ENCODE measurements at regions not wholly inside any gene's neighbourhood (a gene's known extent, or its start where the extent isn't known, plus 50 kb on each side); places are given as distances from the start of the nearest gene placed in this dataset.

DNA sequence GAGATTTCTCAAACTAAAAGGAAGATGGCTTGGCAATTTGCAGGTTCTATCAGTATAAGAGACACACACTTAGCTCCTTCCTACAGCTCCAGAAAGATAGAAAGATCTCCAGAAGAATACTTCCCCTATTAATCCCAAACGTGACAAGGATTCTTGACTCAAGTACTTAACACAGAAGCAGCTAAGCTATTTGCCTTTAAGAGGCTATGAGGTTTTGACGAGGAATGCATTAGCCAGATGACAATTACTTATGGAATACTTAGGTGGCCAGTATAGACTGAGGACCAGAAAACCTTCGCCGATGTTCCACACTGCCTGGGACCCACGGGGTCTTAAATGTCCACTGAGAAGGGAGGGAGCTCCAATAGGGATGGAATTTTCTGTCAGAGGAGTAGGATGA is 340.5 kb upstream of the KIF2A start:
- no peaks in the 10 kb centered on the region for H3K36me3 Mint-ChIP-seq (ENCODE audit: low read depth)
- H3K9me3 Mint-ChIP-seq: no peaks in the 10 kb centered on the region
- H3K4me1 Mint-ChIP-seq (ENCODE audit: low read depth): no peaks in the 10 kb centered on the region
- no peak overlapping the region for H3K27ac Mint-ChIP-seq
- no peak overlapping the region for H3K4me3 Mint-ChIP-seq
- H3K27me3 Mint-ChIP-seq (ENCODE audit: low read depth): no peaks in the 10 kb centered on the region

DNA sequence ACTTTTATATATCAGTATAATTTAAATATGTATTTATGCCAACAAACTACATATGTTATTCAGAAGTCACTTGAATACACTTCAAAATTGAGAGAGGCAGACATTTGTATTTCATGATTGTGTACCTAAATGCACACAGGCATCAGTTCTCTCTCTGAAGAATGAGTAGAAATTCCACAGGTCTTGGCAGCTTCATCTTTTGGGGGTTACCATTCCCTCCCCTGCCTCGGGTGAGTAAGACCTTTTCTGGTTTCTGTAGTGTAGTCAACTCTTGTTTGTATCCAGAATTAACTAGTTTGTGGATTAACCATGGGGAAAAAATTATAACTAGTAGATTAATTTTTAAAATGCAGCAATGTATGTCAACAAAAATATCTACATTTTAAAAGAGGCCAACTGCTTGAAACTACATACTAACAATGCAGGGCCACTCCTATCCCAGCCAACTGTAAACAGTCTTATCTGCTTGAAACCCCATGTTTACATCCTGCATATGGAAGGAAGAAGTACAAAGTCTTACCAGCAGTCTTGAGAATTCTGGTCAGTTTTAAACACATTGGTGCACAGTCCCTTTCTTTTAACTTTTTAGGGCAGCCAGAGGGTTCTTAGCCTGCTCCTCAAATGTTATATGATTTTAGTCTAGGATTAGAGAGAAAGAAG is 339.6 kb upstream of the KIF2A start:
- Mint-ChIP-seq H3K4me3 (no peak overlapping the region), H3K4me1 (ENCODE audit: low read depth) (no peaks in the 10 kb centered on the region), H3K27me3 (ENCODE audit: low read depth) (no peaks in the 10 kb centered on the region), H3K9me3 (no peaks in the 10 kb centered on the region), H3K36me3 (ENCODE audit: low read depth) (no peaks in the 10 kb centered on the region), H3K27ac (no peak overlapping the region)

DNA sequence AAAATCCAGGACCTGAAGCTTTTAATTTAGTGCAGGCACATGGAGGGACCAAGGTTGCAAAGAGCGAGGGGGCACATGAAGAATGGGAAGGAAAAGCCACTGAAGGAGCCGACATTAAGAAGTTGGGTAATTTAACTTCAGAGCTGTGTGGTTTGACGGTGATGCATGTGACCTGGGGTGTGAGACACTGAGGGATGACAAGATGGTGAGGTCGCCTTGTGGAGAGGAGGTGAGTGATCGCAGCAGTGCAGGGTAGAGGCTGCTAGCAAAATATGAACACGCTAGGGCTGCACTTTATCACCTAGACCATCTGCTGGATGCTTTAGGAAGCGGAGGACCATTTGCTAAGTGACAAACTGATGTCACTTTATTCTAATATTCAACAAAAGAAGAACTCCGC is 339.0 kb upstream of the KIF2A start:
- Mint-ChIP-seq H3K9me3 (no peaks in the 10 kb centered on the region), H3K27me3 (ENCODE audit: low read depth) (peaks cover 4% of the 10 kb centered on the region), H3K4me1 (ENCODE audit: low read depth) (no peaks in the 10 kb centered on the region), H3K27ac (no peak overlapping the region), H3K36me3 (ENCODE audit: low read depth) (no peaks in the 10 kb centered on the region), H3K4me3 (no peak overlapping the region)

DNA sequence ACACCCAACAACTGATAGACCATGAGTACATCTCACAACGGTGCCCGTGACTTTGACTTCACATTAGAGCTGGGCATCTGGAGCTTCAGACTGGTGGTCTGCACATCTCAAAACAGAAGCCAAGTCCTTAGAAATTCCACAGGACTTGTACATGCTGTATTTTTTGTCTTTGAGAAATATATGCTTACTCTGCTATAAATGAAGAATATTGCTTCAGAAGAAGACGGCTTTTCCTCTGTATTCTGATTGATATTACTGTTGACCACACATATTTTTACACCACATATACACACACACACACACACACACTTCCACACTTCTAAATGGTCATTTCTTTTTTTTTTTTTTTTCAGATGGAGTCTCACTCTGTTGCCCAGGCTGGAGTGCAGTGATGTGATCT is 338.3 kb upstream of the KIF2A start:
- Mint-ChIP-seq H3K27me3 (ENCODE audit: low read depth) (peaks cover 4% of the 10 kb centered on the region), H3K4me3 (no peak overlapping the region), H3K4me1 (ENCODE audit: low read depth) (no peaks in the 10 kb centered on the region), H3K36me3 (ENCODE audit: low read depth) (no peaks in the 10 kb centered on the region), H3K9me3 (no peaks in the 10 kb centered on the region), H3K27ac (no peak overlapping the region)

- no peaks in the 10 kb centered on the region for H3K4me1 Mint-ChIP-seq (ENCODE audit: low read depth)
- peaks cover 4% of the 10 kb centered on the region for H3K27me3 Mint-ChIP-seq (ENCODE audit: low read depth)
- no peak overlapping the region for H3K27ac Mint-ChIP-seq
- no peaks in the 10 kb centered on the region for H3K9me3 Mint-ChIP-seq
- no peaks in the 10 kb centered on the region for H3K36me3 Mint-ChIP-seq (ENCODE audit: low read depth)
- H3K4me3 Mint-ChIP-seq: no peak overlapping the region
These were observed 336.7 kb upstream of the KIF2A start for GRCh38 chr5:61969347-61969746.

DNA sequence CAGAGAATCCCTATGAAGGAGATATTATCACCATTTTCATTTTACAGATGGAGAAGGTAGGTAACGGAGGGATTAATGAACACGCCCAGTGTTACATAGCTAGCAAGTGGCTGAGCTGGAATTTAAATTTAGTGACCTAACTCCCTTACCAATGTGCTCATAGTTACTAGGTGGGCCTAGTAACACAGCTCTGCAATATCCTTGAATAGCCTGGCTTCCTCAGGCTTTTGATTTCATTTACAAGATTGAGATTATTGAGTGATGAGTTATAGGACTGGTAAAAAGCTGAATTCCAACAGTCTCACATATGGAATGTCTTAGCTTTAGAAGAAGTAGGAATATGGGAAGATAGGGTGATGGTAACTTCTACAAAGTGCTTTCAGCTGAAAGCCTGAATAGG is 336.3 kb upstream of the KIF2A start:
- Mint-ChIP-seq H3K27ac (no peak overlapping the region), H3K4me1 (ENCODE audit: low read depth) (no peaks in the 10 kb centered on the region), H3K9me3 (no peaks in the 10 kb centered on the region), H3K36me3 (ENCODE audit: low read depth) (no peaks in the 10 kb centered on the region), H3K27me3 (ENCODE audit: low read depth) (peaks cover 4% of the 10 kb centered on the region), H3K4me3 (no peak overlapping the region)

GRCh38 chr5:61970218-61970617 is 335.8 kb upstream of the KIF2A start:
- H3K27me3 Mint-ChIP-seq (ENCODE audit: low read depth): peaks cover 4% of the 10 kb centered on the region
- H3K4me3 Mint-ChIP-seq: no peak overlapping the region
- no peak overlapping the region for H3K27ac Mint-ChIP-seq
- H3K9me3 Mint-ChIP-seq: peaks cover under 1% of the 10 kb centered on the region
- no peaks in the 10 kb centered on the region for H3K36me3 Mint-ChIP-seq (ENCODE audit: low read depth)
- H3K4me1 Mint-ChIP-seq (ENCODE audit: low read depth): no peaks in the 10 kb centered on the region

- H3K9me3 Mint-ChIP-seq: peaks cover 3% of the 10 kb centered on the region
- no peaks in the 10 kb centered on the region for H3K36me3 Mint-ChIP-seq (ENCODE audit: low read depth)
- H3K4me3 Mint-ChIP-seq: no peak overlapping the region
- no peak overlapping the region for H3K27ac Mint-ChIP-seq
- H3K27me3 Mint-ChIP-seq (ENCODE audit: low read depth): peaks cover 4% of the 10 kb centered on the region
- H3K4me1 Mint-ChIP-seq (ENCODE audit: low read depth): no peaks in the 10 kb centered on the region
These were observed 331.3 kb upstream of the KIF2A start for GRCh38 chr5:61974680-61975079.

GRCh38 chr5:61981886-61982285 is 324.1 kb upstream of the KIF2A start:
- Mint-ChIP-seq H3K4me3 (no peak overlapping the region), H3K4me1 (ENCODE audit: low read depth) (no peaks in the 10 kb centered on the region), H3K9me3 (no peaks in the 10 kb centered on the region), H3K27me3 (ENCODE audit: low read depth) (no peaks in the 10 kb centered on the region), H3K36me3 (ENCODE audit: low read depth) (no peaks in the 10 kb centered on the region), H3K27ac (no peak overlapping the region)

DNA sequence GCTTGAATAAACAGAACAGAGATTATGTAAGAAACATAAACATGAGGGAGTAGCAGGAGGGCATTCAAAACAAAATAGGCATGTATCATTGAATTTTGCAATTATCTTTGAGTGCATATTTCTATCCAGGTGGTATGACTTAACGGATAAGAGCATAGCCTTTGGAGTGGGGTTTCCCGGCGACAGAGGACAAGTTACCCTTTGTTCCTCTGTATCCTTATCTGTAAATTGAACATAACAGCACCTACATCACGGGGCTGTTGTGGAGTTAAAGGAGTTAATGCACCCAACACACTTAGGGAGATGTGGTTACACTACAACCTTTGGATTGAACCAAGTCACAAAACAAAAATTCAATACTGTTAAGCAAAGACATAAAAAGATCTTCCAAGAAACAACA is 314.6 kb upstream of the KIF2A start:
- no peaks in the 10 kb centered on the region for H3K27me3 Mint-ChIP-seq (ENCODE audit: low read depth)
- peaks cover 5% of the 10 kb centered on the region for H3K9me3 Mint-ChIP-seq
- no peak overlapping the region for H3K27ac Mint-ChIP-seq
- no peaks in the 10 kb centered on the region for H3K36me3 Mint-ChIP-seq (ENCODE audit: low read depth)
- no peak overlapping the region for H3K4me3 Mint-ChIP-seq
- H3K4me1 Mint-ChIP-seq (ENCODE audit: low read depth): no peaks in the 10 kb centered on the region

DNA sequence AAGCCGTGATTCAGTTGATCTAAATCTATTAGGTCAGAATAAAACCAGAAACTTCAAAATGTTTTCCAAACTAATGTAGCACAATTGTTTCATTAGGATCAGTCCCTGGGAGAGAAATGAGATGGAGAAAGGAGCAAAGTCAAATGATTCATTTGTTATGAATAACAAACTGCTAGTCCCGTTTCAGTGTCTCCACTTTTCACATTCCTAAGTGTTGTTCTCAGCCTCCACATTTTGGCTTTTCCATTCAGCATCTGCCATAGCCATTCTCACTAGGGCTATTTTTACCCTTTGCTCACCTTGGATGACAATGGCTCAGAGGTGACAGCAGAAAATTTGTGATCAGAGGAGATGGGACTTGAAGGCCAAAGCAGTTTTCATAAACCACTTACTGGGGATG is 314.1 kb upstream of the KIF2A start:
- H3K36me3 Mint-ChIP-seq (ENCODE audit: low read depth): no peaks in the 10 kb centered on the region
- no peak overlapping the region for H3K27ac Mint-ChIP-seq
- H3K4me1 Mint-ChIP-seq (ENCODE audit: low read depth): no peaks in the 10 kb centered on the region
- peaks cover 5% of the 10 kb centered on the region for H3K9me3 Mint-ChIP-seq
- no peak overlapping the region for H3K4me3 Mint-ChIP-seq
- no peaks in the 10 kb centered on the region for H3K27me3 Mint-ChIP-seq (ENCODE audit: low read depth)

DNA sequence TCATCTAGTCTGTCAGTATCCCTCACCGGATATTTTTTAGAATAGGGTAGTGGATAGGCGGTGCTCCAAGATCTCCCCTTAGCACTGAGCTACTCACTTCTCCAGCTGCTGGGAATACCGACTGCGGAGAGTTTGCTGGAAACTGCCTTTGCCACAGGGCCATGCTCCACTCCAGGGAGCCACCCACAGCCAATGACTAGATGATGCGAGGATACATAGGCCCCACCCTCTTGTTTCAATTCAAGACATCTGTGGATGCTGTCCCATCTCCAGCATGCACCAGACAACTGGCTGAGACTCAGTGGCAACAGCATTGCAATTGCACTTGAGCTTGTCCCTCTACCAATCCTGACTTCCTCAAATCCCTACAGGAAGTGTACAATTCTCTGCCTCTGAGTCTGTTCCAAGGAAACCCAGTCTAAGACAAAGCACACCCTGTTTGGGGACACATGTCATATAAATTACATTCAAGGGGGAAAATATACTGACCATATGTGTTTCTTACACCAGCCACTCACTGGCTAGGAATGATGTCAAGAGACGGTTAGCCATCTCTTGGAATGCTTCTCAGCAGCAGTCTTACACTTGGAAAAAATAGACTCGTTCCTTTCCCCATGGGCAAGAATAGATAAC is 312.6 kb upstream of the KIF2A start:
- Mint-ChIP-seq H3K4me1 (ENCODE audit: low read depth) (no peaks in the 10 kb centered on the region), H3K27me3 (ENCODE audit: low read depth) (no peaks in the 10 kb centered on the region), H3K27ac (no peak overlapping the region), H3K9me3 (no peaks in the 10 kb centered on the region), H3K36me3 (ENCODE audit: low read depth) (no peaks in the 10 kb centered on the region), H3K4me3 (no peak overlapping the region)

- H3K4me3 Mint-ChIP-seq: no peak overlapping the region
- H3K36me3 Mint-ChIP-seq (ENCODE audit: low read depth): no peaks in the 10 kb centered on the region
- no peaks in the 10 kb centered on the region for H3K27me3 Mint-ChIP-seq (ENCODE audit: low read depth)
- no peaks in the 10 kb centered on the region for H3K4me1 Mint-ChIP-seq (ENCODE audit: low read depth)
- H3K27ac Mint-ChIP-seq: no peak overlapping the region
- no peaks in the 10 kb centered on the region for H3K9me3 Mint-ChIP-seq
These were observed 311.8 kb upstream of the KIF2A start for GRCh38 chr5:61994171-61994570.

- H3K4me3 Mint-ChIP-seq: no peak overlapping the region
- H3K27ac Mint-ChIP-seq: no peak overlapping the region
- H3K9me3 Mint-ChIP-seq: no peaks in the 10 kb centered on the region
- H3K4me1 Mint-ChIP-seq (ENCODE audit: low read depth): no peaks in the 10 kb centered on the region
- no peaks in the 10 kb centered on the region for H3K27me3 Mint-ChIP-seq (ENCODE audit: low read depth)
- no peaks in the 10 kb centered on the region for H3K36me3 Mint-ChIP-seq (ENCODE audit: low read depth)
These were observed 310.5 kb upstream of the KIF2A start for GRCh38 chr5:61995486-61995885.

DNA sequence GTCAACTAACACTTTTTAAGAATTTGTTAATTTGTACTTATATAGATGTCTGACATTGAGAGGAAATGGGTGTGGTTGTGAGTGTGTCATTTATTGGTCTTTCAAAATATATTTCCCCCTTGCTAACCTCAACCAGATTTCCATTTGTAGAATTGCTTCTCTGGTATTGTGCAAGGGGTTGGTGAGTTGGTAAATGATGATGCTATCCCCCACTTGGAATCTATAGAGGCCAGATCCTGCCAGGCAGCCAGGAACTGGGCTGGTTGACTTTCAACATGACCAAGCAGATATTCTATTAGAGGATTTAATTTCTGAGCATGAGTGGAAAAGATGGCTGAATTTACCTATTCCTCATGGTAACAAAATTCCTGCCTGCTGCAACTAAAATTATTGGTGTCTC is 306.6 kb upstream of the KIF2A start:
- no peaks in the 10 kb centered on the region for H3K27me3 Mint-ChIP-seq (ENCODE audit: low read depth)
- no peaks in the 10 kb centered on the region for H3K4me1 Mint-ChIP-seq (ENCODE audit: low read depth)
- no peak overlapping the region for H3K27ac Mint-ChIP-seq
- H3K36me3 Mint-ChIP-seq (ENCODE audit: low read depth): no peaks in the 10 kb centered on the region
- no peak overlapping the region for H3K4me3 Mint-ChIP-seq
- no peaks in the 10 kb centered on the region for H3K9me3 Mint-ChIP-seq

DNA sequence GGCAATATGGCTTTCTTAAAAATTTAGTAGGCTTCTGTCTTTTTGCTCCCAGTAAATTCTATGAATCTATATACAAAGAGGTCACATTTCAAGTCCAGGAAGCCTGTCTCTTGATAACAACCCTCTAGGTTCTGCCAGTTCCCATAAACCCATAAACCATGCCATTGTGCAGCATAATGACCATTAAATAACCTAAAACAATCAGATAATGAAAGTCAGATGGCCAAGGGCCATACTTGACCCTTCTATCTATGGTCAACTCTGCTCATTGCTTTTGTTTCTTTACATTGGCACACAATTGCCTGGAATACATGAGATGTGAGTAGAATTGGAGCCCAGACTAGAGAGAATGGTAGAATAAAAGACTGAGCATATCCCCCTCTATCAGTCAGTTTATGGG is 305.4 kb upstream of the KIF2A start:
- H3K36me3 Mint-ChIP-seq (ENCODE audit: low read depth): no peaks in the 10 kb centered on the region
- no peaks in the 10 kb centered on the region for H3K9me3 Mint-ChIP-seq
- no peaks in the 10 kb centered on the region for H3K27me3 Mint-ChIP-seq (ENCODE audit: low read depth)
- H3K27ac Mint-ChIP-seq: no peak overlapping the region
- H3K4me1 Mint-ChIP-seq (ENCODE audit: low read depth): no peaks in the 10 kb centered on the region
- H3K4me3 Mint-ChIP-seq: no peak overlapping the region
